Rectal smooth muscle tissue (tissue), 1 donor: ENCODE measurements at regions not wholly inside any gene's neighbourhood (a gene's known extent, or its start where the extent isn't known, plus 50 kb on each side); places are given as distances from the start of the nearest gene placed in this dataset.
"Not testable (repeated sequence)": the region's sequence is repeated elsewhere in the genome, so short reads cannot be mapped to it uniquely, and the experiment has no call there.

Experiments used
- H3K27ac ChIP-seq: one replicate; pipeline ENCODE4 v1.7.0; 2013; ENCODE audit warnings: low read depth, low read length, inconsistent platforms
- H3K27me3 ChIP-seq: one replicate; pipeline ENCODE4 v1.7.0; 2013; ENCODE audit warnings: low read length; ENCODE audit not compliant: control insufficient read depth, insufficient read depth
- H3K36me3 ChIP-seq: one replicate; pipeline ENCODE4 v1.7.0; 2013; ENCODE audit warnings: low read length; ENCODE audit not compliant: control insufficient read depth, insufficient read depth
- H3K4me1 ChIP-seq: one replicate; pipeline ENCODE4 v1.7.0; 2013; ENCODE audit warnings: low read length; ENCODE audit not compliant: control insufficient read depth, insufficient read depth
- H3K4me3 ChIP-seq: one replicate; pipeline ENCODE4 v1.7.0; 2013; ENCODE audit warnings: low read length
- H3K9ac ChIP-seq: one replicate; pipeline ENCODE4 v1.7.0; 2013; ENCODE audit warnings: low read length

DNA sequence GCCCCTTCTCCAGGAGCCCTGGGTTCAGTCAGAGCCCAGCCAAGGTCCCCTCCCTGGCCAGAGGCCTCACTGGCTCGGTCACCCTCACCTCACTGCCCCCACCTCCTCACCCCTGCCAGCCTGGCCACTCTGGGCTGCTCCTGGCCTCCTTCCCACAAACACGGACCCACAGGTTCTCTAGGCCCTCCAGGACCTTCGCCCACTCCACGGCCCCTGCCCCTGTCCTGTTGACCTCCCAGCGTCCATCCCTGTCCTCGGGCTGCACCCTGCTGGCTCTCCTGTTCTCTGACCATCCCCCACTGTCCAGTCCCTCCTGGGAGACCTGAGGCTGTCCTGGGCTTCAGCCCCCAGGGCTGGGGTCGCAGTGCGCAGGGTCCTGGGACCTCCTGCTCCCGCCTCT lies 173.3 kb downstream of the TMEM121 start:
- H3K9ac ChIP-seq, H3K27me3 ChIP-seq, H3K27ac ChIP-seq, H3K4me1 ChIP-seq, H3K36me3 ChIP-seq, H3K4me3 ChIP-seq: not testable (repeated sequence)

- not testable (repeated sequence) for H3K36me3 ChIP-seq, H3K27ac ChIP-seq, H3K4me1 ChIP-seq, H3K4me3 ChIP-seq, H3K27me3 ChIP-seq, H3K9ac ChIP-seq
Observed at GRCh38 chr14:105700146-105700545, 173.8 kb downstream of the TMEM121 start.

- no peak overlapping the region for H3K27ac ChIP-seq
- H3K4me3 ChIP-seq = no peak overlapping the region
- no peaks in the 10 kb centered on the region for H3K4me1 ChIP-seq
- H3K9ac ChIP-seq = no peak overlapping the region
- H3K36me3 ChIP-seq = no peaks in the 10 kb centered on the region
- no peaks in the 10 kb centered on the region for H3K27me3 ChIP-seq
Observed at GRCh38 chr14:105700622-105701288, 174.4 kb downstream of the TMEM121 start.

DNA sequence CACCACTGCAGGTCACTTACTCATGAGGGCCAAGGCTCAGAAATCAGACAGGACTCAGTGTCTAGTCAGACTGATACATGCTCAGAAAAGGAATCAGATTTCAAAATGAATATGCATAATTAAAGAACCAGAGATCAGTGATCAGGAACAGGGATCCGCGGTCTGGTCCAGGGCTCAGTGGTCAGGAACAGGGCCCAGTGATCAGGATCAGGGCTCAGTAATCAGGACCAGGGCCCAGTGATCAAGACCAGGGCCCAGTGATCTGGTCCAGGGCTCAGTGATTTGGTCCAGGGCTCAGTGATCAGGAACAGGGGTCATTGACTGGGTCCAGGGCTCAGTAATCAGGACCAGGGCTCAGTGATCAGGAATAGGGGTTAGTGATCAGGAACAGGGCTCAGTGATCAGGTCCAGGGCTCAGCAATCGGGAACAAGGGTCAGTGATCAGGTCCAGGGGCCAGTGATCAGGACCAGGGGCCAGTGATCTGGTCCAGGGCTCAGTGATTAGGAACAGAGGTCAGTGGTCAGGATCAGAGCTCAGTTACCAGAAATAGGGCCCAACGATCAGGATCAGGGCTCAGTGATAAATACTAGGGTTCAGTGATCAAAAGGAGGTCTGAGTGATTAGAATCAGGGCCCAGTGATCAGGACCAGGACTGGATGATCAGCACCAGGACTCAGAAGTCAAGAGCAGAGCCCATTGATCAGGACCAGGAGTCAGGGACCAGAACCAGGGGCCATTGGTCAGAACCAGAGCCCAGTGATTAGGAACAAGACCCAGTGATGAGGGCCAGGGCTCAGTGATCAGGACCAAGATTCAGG lies 175.3 kb downstream of the TMEM121 start:
- no peaks in the 10 kb centered on the region for H3K27me3 ChIP-seq
- H3K4me3 ChIP-seq = no peak overlapping the region
- no peak overlapping the region for H3K9ac ChIP-seq
- H3K36me3 ChIP-seq = no peaks in the 10 kb centered on the region
- no peak overlapping the region for H3K27ac ChIP-seq
- H3K4me1 ChIP-seq = no peaks in the 10 kb centered on the region

GRCh38 chr14:105702275-105702817 lies 176.0 kb downstream of the TMEM121 start:
- H3K4me1 ChIP-seq = no peaks in the 10 kb centered on the region
- no peaks in the 10 kb centered on the region for H3K27me3 ChIP-seq
- no peaks in the 10 kb centered on the region for H3K36me3 ChIP-seq
- no peak overlapping the region for H3K9ac ChIP-seq
- no peak overlapping the region for H3K27ac ChIP-seq
- H3K4me3 ChIP-seq = no peak overlapping the region

DNA sequence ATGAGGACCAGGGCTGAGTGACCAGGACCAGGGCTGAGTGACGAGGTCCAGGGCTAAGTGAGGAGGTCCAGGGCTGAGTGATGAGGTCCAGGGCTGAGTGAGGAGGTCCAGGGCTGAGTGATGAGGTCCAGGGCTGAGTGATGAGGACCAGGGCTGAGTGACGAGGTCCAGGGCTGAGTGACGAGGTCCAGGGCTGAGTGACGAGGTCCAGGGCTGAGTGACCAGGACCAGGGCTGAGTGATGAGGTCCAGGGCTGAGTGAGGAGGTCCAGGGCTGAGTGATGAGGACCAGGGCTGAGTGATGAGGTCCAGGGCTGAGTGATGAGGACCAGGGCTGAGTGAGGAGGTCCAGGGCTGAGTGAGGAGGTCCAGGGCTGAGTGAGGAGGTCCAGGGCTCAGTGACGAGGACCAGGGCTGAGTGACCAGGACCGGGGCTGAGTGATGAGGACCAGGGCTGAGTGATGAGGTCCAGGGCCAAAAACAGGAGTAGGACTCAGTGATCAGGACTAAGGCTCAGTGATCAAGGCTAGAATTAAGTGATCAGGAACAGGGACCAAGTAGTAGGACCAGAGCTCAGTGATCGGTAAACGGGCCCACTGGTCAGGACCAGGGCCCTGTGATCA lies 176.8 kb downstream of the TMEM121 start:
- H3K27me3 ChIP-seq, H3K9ac ChIP-seq, H3K4me3 ChIP-seq, H3K36me3 ChIP-seq, H3K4me1 ChIP-seq, H3K27ac ChIP-seq: not testable (repeated sequence)

DNA sequence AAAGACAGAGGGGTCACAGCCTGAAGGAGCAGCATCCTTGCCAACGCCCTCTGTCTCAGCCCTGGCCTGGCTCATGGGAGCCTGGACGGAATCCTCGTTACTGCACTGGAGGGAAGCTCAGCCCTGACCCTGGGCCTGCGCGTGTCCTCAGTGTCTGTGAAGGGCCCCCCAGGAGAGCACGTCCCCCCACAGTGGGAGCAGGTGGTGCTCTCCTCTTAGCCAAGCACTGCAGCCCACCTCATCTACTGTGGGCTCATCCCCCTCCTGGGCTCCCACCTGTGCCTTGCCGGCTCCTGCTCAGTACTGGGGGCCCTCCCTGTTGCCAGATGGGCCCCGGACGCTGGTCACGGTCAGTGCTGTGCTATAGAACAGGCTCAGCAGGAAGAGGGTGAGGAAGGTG lies 177.7 kb downstream of the TMEM121 start:
- H3K27me3 ChIP-seq, H3K36me3 ChIP-seq, H3K9ac ChIP-seq, H3K4me3 ChIP-seq, H3K4me1 ChIP-seq, H3K27ac ChIP-seq: not testable (repeated sequence)

- not testable (repeated sequence) for H3K27ac ChIP-seq, H3K27me3 ChIP-seq, H3K36me3 ChIP-seq, H3K4me3 ChIP-seq, H3K4me1 ChIP-seq, H3K9ac ChIP-seq
Observed at GRCh38 chr14:105704492-105704891, 178.1 kb downstream of the TMEM121 start.

DNA sequence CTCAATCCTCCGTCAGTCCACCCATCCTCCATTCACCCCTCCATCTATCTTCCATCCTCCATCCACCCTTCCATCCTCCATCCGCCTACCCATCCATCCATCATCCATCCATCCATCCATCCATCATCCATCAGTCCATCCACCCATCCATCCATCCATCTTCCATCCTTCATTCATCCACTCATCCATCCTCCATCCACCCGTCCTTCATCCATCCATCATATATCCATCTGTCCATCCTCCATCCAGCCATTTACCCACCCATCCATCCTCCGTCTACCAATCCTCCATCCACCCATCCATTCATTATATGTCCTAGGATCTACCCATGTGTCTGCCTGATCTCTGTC lies 179.1 kb downstream of the TMEM121 start:
- not testable (repeated sequence) for H3K27me3 ChIP-seq, H3K27ac ChIP-seq, H3K4me1 ChIP-seq, H3K4me3 ChIP-seq, H3K9ac ChIP-seq, H3K36me3 ChIP-seq

DNA sequence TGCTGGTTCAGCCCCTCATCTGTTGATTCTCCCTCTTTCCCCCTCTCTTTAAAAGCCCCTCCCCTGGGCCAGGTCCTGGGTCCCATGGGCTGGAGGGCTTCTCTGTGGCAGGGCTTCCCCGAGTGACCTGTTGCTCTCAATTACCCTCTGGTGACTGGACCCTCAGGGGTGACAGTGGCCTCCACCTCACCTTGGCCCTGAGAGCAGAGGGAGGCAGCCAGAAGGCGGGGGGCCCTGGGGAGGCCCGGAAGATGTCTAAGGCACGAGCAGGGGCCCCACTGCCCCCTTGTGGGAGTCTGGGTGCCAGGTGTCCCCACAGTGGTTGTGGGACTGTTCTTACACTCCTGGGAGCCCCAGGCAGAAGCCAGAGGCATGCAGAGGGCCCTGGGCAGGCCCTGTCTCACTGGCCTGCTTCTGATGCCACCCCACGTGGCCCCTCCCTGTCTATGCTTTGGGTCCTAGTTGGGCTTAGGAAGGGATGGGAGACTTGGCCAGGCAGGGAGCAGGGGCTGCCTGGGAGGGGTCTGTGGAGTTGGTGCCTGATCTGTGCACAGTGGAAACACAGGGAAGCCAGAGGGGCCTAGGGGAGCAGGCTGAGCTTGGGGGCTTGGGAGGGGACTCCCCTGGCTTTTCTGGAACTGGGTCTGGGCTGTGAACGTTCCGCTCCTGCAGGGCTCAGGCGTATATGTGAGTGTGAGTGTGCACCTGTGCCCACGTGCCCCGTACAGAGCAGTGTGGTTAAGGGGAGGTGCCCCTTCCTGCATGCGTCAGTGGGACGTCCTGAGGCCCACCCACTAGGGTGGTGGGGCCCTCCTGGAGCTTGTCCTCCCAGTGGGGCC lies 179.7 kb downstream of the TMEM121 start:
- not testable (repeated sequence) for H3K4me3 ChIP-seq, H3K27ac ChIP-seq, H3K27me3 ChIP-seq, H3K4me1 ChIP-seq, H3K9ac ChIP-seq, H3K36me3 ChIP-seq

GRCh38 chr14:105706701-105707019 lies 180.3 kb downstream of the TMEM121 start:
- not testable (repeated sequence) for H3K36me3 ChIP-seq, H3K4me3 ChIP-seq, H3K9ac ChIP-seq, H3K27me3 ChIP-seq, H3K27ac ChIP-seq, H3K4me1 ChIP-seq

- H3K27me3 ChIP-seq, H3K27ac ChIP-seq, H3K36me3 ChIP-seq, H3K4me3 ChIP-seq, H3K9ac ChIP-seq, H3K4me1 ChIP-seq: not testable (repeated sequence)
Observed at GRCh38 chr14:105707099-105707498, 180.7 kb downstream of the TMEM121 start.
